H1 (cell line): ENCODE measurements at regions not wholly inside any gene's neighbourhood (a gene's known extent, or its start where the extent isn't known, plus 50 kb on each side); places are given as distances from the start of the nearest gene placed in this dataset.

Source experiments
- CTCF ChIA-PET: fragments of 300-600 bp; sonication (Branson Sonifier 250); formaldehyde crosslinking; loops from one replicate; lab custom pipeline; 2021; ENCODE audit not compliant: partially characterized antibody; lab: Charles Lee
- POLR2A ChIA-PET: fragments of 300-600 bp; sonication (Branson Sonifier 250); formaldehyde crosslinking; loops from one replicate; lab custom pipeline; 2021; ENCODE audit warnings: inconsistent platforms; ENCODE audit not compliant: partially characterized antibody; lab: Charles Lee
- DNase-seq, 2 experiments: peaks; one replicate each; pipeline versions ENCODE4 v3.0.0 to v3.0.0-alpha.2; 2010 to 2022; ENCODE audit warnings: low spot score in 2 of 2, low read depth in 1 of 2, mixed read lengths in 1 of 2
- FAIRE-seq: peaks from 2 replicates; lab custom pipeline; 2011; peaks lifted over from hg19 to GRCh38; lab: Jason Lieb, UNC
- H2AFZ ChIP-seq: 2 replicates; pipeline ENCODE4 v1.8.1; 2012; ENCODE audit warnings: low read length, inconsistent platforms
- H2AK5ac ChIP-seq: 2 replicates; pipeline ENCODE4 v1.6.1; 2013; ENCODE audit warnings: low read depth, low read length
- H2BK120ac ChIP-seq: replicated peaks from 2 replicates; pipeline ENCODE3; 2013; ENCODE audit warnings: low read depth, low read length, inconsistent platforms
- H2BK12ac ChIP-seq: 2 replicates; pipeline ENCODE4 v1.6.1; 2013; ENCODE audit warnings: low read depth, low read length
- H2BK15ac ChIP-seq: 2 replicates; pipeline ENCODE4 v1.6.1; 2013; ENCODE audit warnings: low read length
- H2BK20ac ChIP-seq: 2 replicates; pipeline ENCODE4 v1.6.1; 2013; ENCODE audit warnings: low read length
- H2BK5ac ChIP-seq: 2 replicates; pipeline ENCODE4 v1.6.1; 2013; ENCODE audit warnings: low read depth, low read length
- H3K14ac ChIP-seq: 2 replicates; pipeline ENCODE4 v1.6.1; 2013; ENCODE audit warnings: inconsistent platforms; ENCODE audit not compliant: insufficient read length
- H3K18ac ChIP-seq: 2 replicates; pipeline ENCODE4 v1.6.1; 2013; ENCODE audit warnings: low read length; ENCODE audit errors: extremely low read depth
- H3K23ac ChIP-seq: 2 replicates; pipeline ENCODE4 v1.6.1; 2013; ENCODE audit warnings: inconsistent platforms; ENCODE audit not compliant: insufficient read length
- H3K23me2 ChIP-seq: 2 replicates; pipeline ENCODE4 v1.6.1; 2013; ENCODE audit warnings: low read depth, low read length
- H3K27ac ChIP-seq: 2 replicates; pipeline ENCODE4 v1.6.1; 2011; ENCODE audit warnings: low read depth, low read length, inconsistent platforms
- H3K27me3 ChIP-seq, 4 experiments: replicated peaks in 1 of 4; 1 replicate in 1 of 4; 2 replicates in 3 of 4; pipeline versions ENCODE4 v1.6.1 to v1.8.1; 2011 to 2013; ENCODE audit warnings: low read length in 3 of 4, mild to moderate bottlenecking in 3 of 4, inconsistent platforms in 2 of 4, mixed read lengths in 2 of 4, moderate library complexity in 1 of 4; ENCODE audit not compliant: control insufficient read depth in 3 of 4, insufficient read depth in 3 of 4; ENCODE audit errors: extremely low read depth in 1 of 4
- H3K36me3 ChIP-seq, 4 experiments: 2 replicates each; pipeline versions ENCODE4 v1.6.1 to v1.8.1; 2011 to 2013; ENCODE audit warnings: mild to moderate bottlenecking in 4 of 4, low read length in 3 of 4, moderate library complexity in 2 of 4, control low read depth in 1 of 4, inconsistent platforms in 1 of 4; ENCODE audit not compliant: insufficient read depth in 4 of 4, control insufficient read depth in 2 of 4
- H3K4ac ChIP-seq: replicated peaks from 2 replicates; pipeline ENCODE3; 2013; ENCODE audit warnings: low read length, low read depth, mixed read lengths, inconsistent platforms; ENCODE audit not compliant: insufficient read length
- H3K4me1 ChIP-seq, 4 experiments: replicated peaks in 1 of 4; 1 replicate in 1 of 4; 2 replicates in 3 of 4; pipeline versions ENCODE4 v1.6.1 to v1.8.1; 2011 to 2013; ENCODE audit warnings: low read length in 3 of 4, inconsistent platforms in 2 of 4, mixed read lengths in 1 of 4; ENCODE audit not compliant: insufficient read depth in 4 of 4, control insufficient read depth in 3 of 4
- H3K4me2 ChIP-seq, 2 experiments: 2 replicates each; pipeline versions ENCODE4 v1.6.1 to v1.8.1; 2011 to 2013; ENCODE audit warnings: low read depth in 2 of 2, low read length in 2 of 2, control low read depth in 1 of 2, inconsistent platforms in 1 of 2, mild to moderate bottlenecking in 1 of 2; ENCODE audit not compliant: insufficient read depth in 1 of 2
- H3K4me3 ChIP-seq, 4 experiments: fragments of 200-600, 300-600 bp in 1 of 4; sonication (generic), shearing (Covaris generic), sonication (Bioruptor Twin) in 1 of 4; 2 replicates each; pipeline versions ENCODE4 v1.5.1 to v1.8.1; 2011 to 2016; ENCODE audit warnings: low read length in 4 of 4, low read depth in 3 of 4, control low read depth in 2 of 4, inconsistent platforms in 2 of 4, mild to moderate bottlenecking in 2 of 4, mixed read lengths in 1 of 4, moderate library complexity in 1 of 4; ENCODE audit not compliant: insufficient read depth in 2 of 4; ENCODE audit errors: extremely low read depth in 1 of 4
- H3K56ac ChIP-seq: replicated peaks from 2 replicates; pipeline ENCODE3; 2013; ENCODE audit warnings: low read depth, mild to moderate bottlenecking, mixed read lengths, low read length, inconsistent platforms; ENCODE audit not compliant: insufficient read length
- H3K79me1 ChIP-seq: 2 replicates; pipeline ENCODE4 v1.6.1; 2013; ENCODE audit warnings: low read depth, low read length, control low read depth
- H3K79me2 ChIP-seq, 2 experiments: 2 replicates each; pipeline versions ENCODE4 v1.6.1 to v1.8.1; 2012 to 2013; ENCODE audit warnings: low read length in 2 of 2, mild to moderate bottlenecking in 2 of 2, inconsistent platforms in 1 of 2; ENCODE audit not compliant: insufficient read depth in 2 of 2, control insufficient read depth in 1 of 2
- H3K9ac ChIP-seq, 4 experiments: replicated peaks in 1 of 4; 1 replicate in 1 of 4; 2 replicates in 3 of 4; pipeline versions ENCODE4 v1.6.1 to v1.8.1; 2011 to 2013; ENCODE audit warnings: low read depth in 3 of 4, low read length in 3 of 4, control low read depth in 2 of 4, mild to moderate bottlenecking in 2 of 4, moderate library complexity in 2 of 4, inconsistent platforms in 1 of 4; ENCODE audit errors: extremely low read depth in 1 of 4
- H3K9me3 ChIP-seq, 2 experiments: 2 replicates each; pipeline versions ENCODE4 v1.6.1 to v1.8.1; 2012 to 2013; ENCODE audit warnings: mild to moderate bottlenecking in 2 of 2, moderate library complexity in 2 of 2, control low read depth in 1 of 2, inconsistent platforms in 1 of 2, low read depth in 1 of 2, low read length in 1 of 2, mixed read lengths in 1 of 2; ENCODE audit not compliant: insufficient read depth in 2 of 2
- H4K20me1 ChIP-seq, 2 experiments: replicated peaks in 1 of 2; 2 replicates each; pipeline versions ENCODE3 to v1.8.1; 2011 to 2013; ENCODE audit warnings: inconsistent platforms in 2 of 2, low read length in 2 of 2, mild to moderate bottlenecking in 1 of 2; ENCODE audit not compliant: insufficient read depth in 2 of 2, control insufficient read depth in 1 of 2
- H4K5ac ChIP-seq: 2 replicates; pipeline ENCODE4 v1.6.1; 2013; ENCODE audit warnings: low read length, low read depth, mixed read lengths, inconsistent platforms; ENCODE audit not compliant: insufficient read length
- H4K8ac ChIP-seq: 2 replicates; pipeline ENCODE4 v1.8.0; 2013; ENCODE audit warnings: mild to moderate bottlenecking, moderate library complexity, low read length, inconsistent platforms; ENCODE audit not compliant: insufficient read depth; ENCODE audit errors: extremely low read depth
- H4K91ac ChIP-seq: replicated peaks from 2 replicates; pipeline ENCODE3; 2013; ENCODE audit warnings: low read length, mixed read lengths, inconsistent platforms; ENCODE audit not compliant: insufficient read length
- BCL11A ChIP-seq, 2 experiments: IDR thresholded peaks; one replicate each; pipeline ENCODE4 v1.6.1; 2011; ENCODE audit warnings: low read depth in 2 of 2, low read length in 2 of 2, mild to moderate bottlenecking in 2 of 2
- CBX8 ChIP-seq: fragments of 300-800, 300-1000 bp; sonication (generic); IDR thresholded peaks from 2 replicates; pipeline ENCODE4 v1.7.1; 2016; ENCODE audit warnings: low read depth, low read length, borderline replicate concordance
- CTCF ChIP-seq, 3 experiments: IDR thresholded peaks; 1 replicate in 2 of 3; 2 replicates in 1 of 3; pipeline versions ENCODE4 v1.5.1 to v1.6.1; 2011; ENCODE audit warnings: low read length in 3 of 3, mild to moderate bottlenecking in 3 of 3, inconsistent platforms in 2 of 3, low read depth in 1 of 3, moderate library complexity in 1 of 3; ENCODE audit not compliant: insufficient read depth in 1 of 3; ENCODE audit errors: control extremely low read depth in 1 of 3
- GTF2F1 ChIP-seq: IDR thresholded peaks from 2 replicates; pipeline ENCODE4 v1.6.1; 2012; ENCODE audit warnings: low read depth, low read length, improper control_type of control experiment, borderline replicate concordance
- HDAC2 ChIP-seq, 2 experiments: fragments of 300-600 bp in 1 of 2; sonication (generic) in 1 of 2; IDR thresholded peaks; 2 replicates each; pipeline ENCODE4 v1.6.1; 2011 to 2012; ENCODE audit warnings: low read depth in 2 of 2, low read length in 2 of 2, mild to moderate bottlenecking in 2 of 2, moderate library complexity in 2 of 2, borderline replicate concordance in 1 of 2, inconsistent platforms in 1 of 2
- RFX5 ChIP-seq: IDR thresholded peaks from 2 replicates; pipeline ENCODE4 v1.6.1; 2011; ENCODE audit warnings: low read depth, low read length, improper control_type of control experiment, borderline replicate concordance
- RNF2 ChIP-seq: fragments of 200-900, 300-1000 bp; sonication (generic); IDR thresholded peaks from 2 replicates; pipeline ENCODE4 v1.7.1; 2016; ENCODE audit warnings: borderline replicate concordance, low read depth, mild to moderate bottlenecking, antibody characterized with exemption, low read length; ENCODE audit not compliant: poor library complexity, severe bottlenecking; ENCODE audit errors: missing control alignments
- SIN3A ChIP-seq, 2 experiments: IDR thresholded peaks in 1 of 2; conservative IDR thresholded peaks in 1 of 2; 2 replicates each; pipeline ENCODE4 v1.6.1; 2011 to 2012; ENCODE audit warnings: low read length in 2 of 2, improper control_type of control experiment in 1 of 2, low read depth in 1 of 2, mild to moderate bottlenecking in 1 of 2
- SP4 ChIP-seq: IDR thresholded peaks from 2 replicates; pipeline ENCODE4 v1.6.1; 2012; ENCODE audit warnings: low read length, inconsistent platforms
- TAF1 ChIP-seq: IDR thresholded peaks from 2 replicates; pipeline ENCODE4 v1.6.1; 2011; ENCODE audit warnings: mild to moderate bottlenecking, low read depth, low read length
- WGBS, 2 experiments: shearing (Covaris generic) in 1 of 2; methylation state at CpG; one replicate each; pipeline versions ENCODE4 v1.1.6 to v1.1.7; 2013 to 2015; ENCODE audit warnings: low lambda C conversion rate in 2 of 2, mixed read lengths in 2 of 2, inconsistent platforms in 1 of 2, low coverage in 1 of 2, missing lambda C conversion rate in 1 of 2; ENCODE audit not compliant: insufficient replicate concordance in 2 of 2, insufficient coverage in 1 of 2, insufficient read length in 1 of 2; ENCODE audit errors: extremely low coverage in 1 of 2, missing lambda C conversion rate in 1 of 2; 5-methylcytosine and 5-hydroxymethylcytosine counted together

- Histone ChIP-seq H3K9me3 (no peaks in the 10 kb centered on the region), H4K20me1 (peaks cover 0 to 4% of the 10 kb centered on the region in 2 experiments), H2AFZ (no peak overlapping the region), H3K27me3 (no peaks in the 10 kb centered on the region), H2AK5ac (no peak overlapping the region), H3K79me2 (peaks cover 0 to 57% of the 10 kb centered on the region in 2 experiments; a peak in 2 of 4 replicates), H2BK5ac (no peak overlapping the region), H3K14ac (no peak overlapping the region), H2BK20ac (no peak overlapping the region), H3K9ac (no peak overlapping the region), H3K23me2 (no peaks in the 10 kb centered on the region), H4K91ac (no peak overlapping the region), H3K79me1 (no peaks in the 10 kb centered on the region; the same call in 1 of the 2 replicates), H3K4ac (no peak overlapping the region), H4K5ac (no peak overlapping the region), H2BK12ac (no peak overlapping the region), H4K8ac (no peak overlapping the region), H3K18ac (no peak overlapping the region), H3K4me3 (no peak overlapping the region), H3K23ac (no peak overlapping the region), H3K4me1 (peaks cover 0 to 3% (median 0%) of the 10 kb centered on the region in 4 experiments; a peak in 1 of 7 replicates), H3K56ac (no peak overlapping the region), H3K27ac (no peak overlapping the region), H2BK120ac (no peak overlapping the region), H2BK15ac (no peak overlapping the region), H3K4me2 (no peak overlapping the region), H3K36me3 (no peaks in the 10 kb centered on the region; a peak in 2 of 8 replicates)
- ChIA-PET CTCF (no interaction called here), POLR2A (no interaction called here)
- no peak for DNase-seq
- 93% methylated on average over 1 of the region's 1 CpG; no CpG with 5 or more reads in 1 of the 2 experiments for WGBS, 2 experiments
- no peak for FAIRE-seq
- TF ChIP-seq BCL11A (IDR thresholded peaks at IDR 0.05; ENCODE audit: low read depth in 2 of 2, low read length in 2 of 2): no peak
- no peak for TF ChIP-seq CBX8
- no peak for TF ChIP-seq GTF2F1
- no peak for TF ChIP-seq SP4
- no peak for TF ChIP-seq SIN3A (conservative IDR thresholded peaks at IDR 0.05 in 1 of 2, IDR thresholded peaks at IDR 0.05 in 1 of 2; ENCODE audit: low read depth in 1 of 2, low read length in 2 of 2)
- no peak for TF ChIP-seq TAF1
- no peak for TF ChIP-seq RFX5
- no peak for TF ChIP-seq CTCF (IDR thresholded peaks at IDR 0.05; ENCODE audit: control extremely low read depth in 1 of 3, insufficient read depth in 1 of 3, low read depth in 1 of 3, low read length in 3 of 3)
- no peak for TF ChIP-seq HDAC2 (IDR thresholded peaks at IDR 0.05; ENCODE audit: borderline replicate concordance in 1 of 2, low read depth in 2 of 2, low read length in 2 of 2)
- TF ChIP-seq RNF2: no peak
Measured at GRCh38 chr7:131083781-131084180, 243.9 kb upstream of the MKLN1 start.
